ENCODE measurements at regions not wholly inside any gene's neighbourhood (a gene's known extent, or its start where the extent isn't known, plus 50 kb on each side); places are given as distances from the start of the nearest gene placed in this dataset.

- TF ChIP-seq FOXM1 (IDR thresholded peaks at IDR 0.05; ENCODE audit: borderline replicate concordance), result no peak
- TF ChIP-seq SUZ12 (IDR thresholded peaks at IDR 0.05), result no peak
- no peak for TF ChIP-seq L3MBTL2 (conservative IDR thresholded peaks at IDR 0.05)
- no peak for TF ChIP-seq BHLHE40 (IDR thresholded peaks at IDR 0.05; ENCODE audit: borderline replicate concordance)
- TF ChIP-seq CTBP1 (IDR thresholded peaks at IDR 0.05; ENCODE audit: borderline replicate concordance), result no peak
- TF ChIP-seq ELF4 (IDR thresholded peaks at IDR 0.05), result no peak
- TF ChIP-seq SP1 (IDR thresholded peaks at IDR 0.05), result no peak
- no peak for TF ChIP-seq HDGF (IDR thresholded peaks at IDR 0.05; ENCODE audit: borderline replicate concordance)
- TF ChIP-seq FOXA1 (IDR thresholded peaks at IDR 0.05), result no peak
- TF ChIP-seq PKNOX1 (IDR thresholded peaks at IDR 0.05), result no peak
- TF ChIP-seq ZNF384 (IDR thresholded peaks at IDR 0.05), result no peak
- TF ChIP-seq NFRKB (IDR thresholded peaks at IDR 0.05), result no peak
- TF ChIP-seq FOXK2 (IDR thresholded peaks at IDR 0.05), result no peak
- TF ChIP-seq TARDBP (IDR thresholded peaks at IDR 0.05), result no peak
Observed at GRCh38 chr10:37671802-37672201, 185.6 kb downstream of the ZNF248 start.
